Bronchial epithelial cell (primary cell): ENCODE measurements at regions not wholly inside any gene's neighbourhood (a gene's known extent, or its start where the extent isn't known, plus 50 kb on each side); places are given as distances from the start of the nearest gene placed in this dataset.
A peak's percentile ranks its signal among the peaks of the same experiment; 100 is the strongest.

ENCODE experiments used
- DNase-seq: peaks from one replicate; pipeline ENCODE4 v3.0.0-alpha.2; 2010; ENCODE audit warnings: low read depth
- FAIRE-seq: peaks from 2 replicates; lab custom pipeline; 2011; peaks lifted over from hg19 to GRCh38; lab: Jason Lieb, UNC
- H3K27me3 ChIP-seq: 2 replicates; pipeline ENCODE4 v1.5.1; 2011; ENCODE audit warnings: low read length; ENCODE audit not compliant: control insufficient read depth, insufficient read depth
- H3K36me3 ChIP-seq: 2 replicates; pipeline ENCODE4 v1.5.1; 2011; ENCODE audit warnings: low read length; ENCODE audit not compliant: control insufficient read depth, insufficient read depth
- H3K4me3 ChIP-seq: 2 replicates; pipeline ENCODE4 v1.5.1; 2011; ENCODE audit warnings: mild to moderate bottlenecking, low read depth, low read length, control low read depth
- TF ChIP-seq, protein P1 (sequence below): IDR thresholded peaks from 2 replicates; pipeline ENCODE4 v1.5.1; 2011; ENCODE audit warnings: mild to moderate bottlenecking, moderate library complexity, low read length, control low read depth, inconsistent platforms; ENCODE audit not compliant: insufficient read depth, severe bottlenecking

DNA sequence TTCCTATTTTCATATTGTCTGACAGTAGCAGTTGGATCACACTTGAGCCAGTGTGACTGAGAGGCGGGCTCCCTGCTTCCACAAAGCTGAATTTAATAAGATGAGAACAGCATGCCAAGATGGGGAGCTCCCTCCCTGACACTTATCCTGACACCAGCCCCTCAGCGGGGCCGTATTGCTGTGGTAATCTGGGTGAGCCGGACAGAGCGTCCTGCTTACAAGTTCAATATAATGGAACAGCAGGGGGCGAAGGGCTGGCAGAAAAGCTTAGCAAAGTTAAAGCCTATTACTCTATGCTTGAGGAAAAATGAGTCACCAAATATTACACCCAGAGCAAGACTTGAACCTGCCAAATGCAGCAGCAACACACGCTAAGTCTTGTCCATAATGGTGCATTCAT lies 163.8 kb upstream of the CMC1 start:
- FAIRE-seq, result no peak
- H3K36me3 ChIP-seq, result no peaks in the 10 kb centered on the region

DNA sequence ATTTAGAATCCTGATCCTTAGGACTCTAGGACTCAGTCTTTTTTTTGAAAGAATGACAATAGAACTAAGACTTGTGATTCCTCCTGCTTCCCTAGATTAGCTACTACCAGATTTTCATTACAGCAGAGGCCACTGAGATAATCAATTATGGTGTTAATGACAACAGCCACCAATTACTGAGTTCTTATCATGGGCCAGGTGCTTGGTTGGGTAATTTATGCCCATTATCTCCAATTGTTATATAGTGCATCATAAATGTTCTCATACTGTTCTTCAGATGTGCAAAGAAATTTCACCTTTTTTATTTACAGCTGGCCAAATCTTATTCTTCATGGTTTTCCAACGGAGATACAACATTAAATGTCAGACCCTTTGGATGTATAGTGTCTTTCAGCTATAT lies 162.9 kb upstream of the CMC1 start:
- DNase-seq (no peak), FAIRE-seq (no peak)
- Histone ChIP-seq H3K27me3 (no peaks in the 10 kb centered on the region), H3K36me3 (no peaks in the 10 kb centered on the region), H3K4me3 (no peak overlapping the region)
- TF ChIP-seq, protein P1, sequence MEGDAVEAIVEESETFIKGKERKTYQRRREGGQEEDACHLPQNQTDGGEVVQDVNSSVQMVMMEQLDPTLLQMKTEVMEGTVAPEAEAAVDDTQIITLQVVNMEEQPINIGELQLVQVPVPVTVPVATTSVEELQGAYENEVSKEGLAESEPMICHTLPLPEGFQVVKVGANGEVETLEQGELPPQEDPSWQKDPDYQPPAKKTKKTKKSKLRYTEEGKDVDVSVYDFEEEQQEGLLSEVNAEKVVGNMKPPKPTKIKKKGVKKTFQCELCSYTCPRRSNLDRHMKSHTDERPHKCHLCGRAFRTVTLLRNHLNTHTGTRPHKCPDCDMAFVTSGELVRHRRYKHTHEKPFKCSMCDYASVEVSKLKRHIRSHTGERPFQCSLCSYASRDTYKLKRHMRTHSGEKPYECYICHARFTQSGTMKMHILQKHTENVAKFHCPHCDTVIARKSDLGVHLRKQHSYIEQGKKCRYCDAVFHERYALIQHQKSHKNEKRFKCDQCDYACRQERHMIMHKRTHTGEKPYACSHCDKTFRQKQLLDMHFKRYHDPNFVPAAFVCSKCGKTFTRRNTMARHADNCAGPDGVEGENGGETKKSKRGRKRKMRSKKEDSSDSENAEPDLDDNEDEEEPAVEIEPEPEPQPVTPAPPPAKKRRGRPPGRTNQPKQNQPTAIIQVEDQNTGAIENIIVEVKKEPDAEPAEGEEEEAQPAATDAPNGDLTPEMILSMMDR, result no peak

More for the DNA sequence above, 163.8 kb upstream of the CMC1 start:
- Histone ChIP-seq H3K27me3 (no peaks in the 10 kb centered on the region), H3K4me3 (no peak overlapping the region)
- DNase-seq, result peak; percentile 40
- TF ChIP-seq, protein P1, result no peak

DNA sequence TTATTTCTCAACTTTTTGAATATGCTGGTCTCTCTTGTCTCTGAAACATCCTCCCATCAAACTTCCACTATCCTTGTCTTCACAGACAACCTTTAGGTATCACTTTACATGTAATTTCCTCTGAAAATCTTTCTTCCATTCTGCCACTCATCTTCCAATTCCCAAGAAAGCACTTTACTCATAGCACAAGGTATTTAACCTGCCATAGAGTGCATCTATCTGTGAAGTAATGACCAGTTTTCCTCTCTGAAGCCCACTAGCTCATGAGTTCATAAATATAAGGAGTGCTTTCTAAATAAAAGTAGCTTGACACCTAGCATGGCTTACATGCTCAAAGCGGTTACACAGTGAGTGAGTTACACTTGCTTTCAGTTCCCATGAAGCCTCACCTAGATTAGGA lies 160.7 kb upstream of the CMC1 start:
- no peaks in the 10 kb centered on the region for H3K36me3 ChIP-seq
- TF ChIP-seq, protein P1, result no peak
- no peak for FAIRE-seq
- no peak overlapping the region for H3K4me3 ChIP-seq
- no peaks in the 10 kb centered on the region for H3K27me3 ChIP-seq
- no peak for DNase-seq

DNA sequence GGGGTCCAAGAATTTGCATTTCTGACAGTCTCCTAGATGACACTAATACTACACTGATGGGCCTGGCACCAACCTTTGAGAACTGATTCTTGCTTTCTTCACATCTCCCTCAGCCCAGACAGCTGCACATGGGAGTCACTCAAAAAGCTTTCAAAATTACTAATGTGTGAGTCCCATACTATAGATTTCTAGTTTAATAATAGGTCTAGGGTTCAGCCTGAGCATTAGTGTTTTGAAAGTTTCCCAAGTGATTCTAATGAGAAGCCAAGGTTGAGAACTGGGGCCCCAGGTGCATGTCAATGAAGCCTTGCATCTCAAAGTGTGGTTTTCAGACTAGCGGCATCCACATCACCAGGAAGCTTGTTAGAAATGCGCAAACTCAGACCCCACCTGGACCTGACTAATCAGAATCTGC lies 159.9 kb upstream of the CMC1 start:
- no peak for FAIRE-seq
- TF ChIP-seq, protein P1, result no peak
- H3K36me3 ChIP-seq, result no peaks in the 10 kb centered on the region
- no peaks in the 10 kb centered on the region for H3K27me3 ChIP-seq
- H3K4me3 ChIP-seq, result no peak overlapping the region
- no peak for DNase-seq

DNA sequence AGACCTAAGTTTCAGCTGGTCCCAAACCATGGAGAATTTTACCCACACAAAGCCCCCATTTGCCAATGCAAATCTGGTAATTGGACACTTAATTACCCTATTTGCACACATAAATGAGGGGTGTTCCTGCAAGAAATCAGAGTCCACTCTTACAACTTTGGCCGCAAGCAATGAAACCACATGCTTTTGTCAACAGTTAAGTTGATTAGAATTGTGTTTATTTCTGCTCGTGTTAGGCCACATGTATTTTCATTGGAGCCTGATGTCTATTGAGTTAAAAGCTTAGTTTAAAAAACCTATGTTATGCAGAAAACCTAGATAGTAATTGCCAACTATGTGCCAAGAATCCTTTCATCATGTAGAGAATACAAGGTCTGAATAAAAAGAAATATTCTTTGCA lies 153.8 kb upstream of the CMC1 start:
- Histone ChIP-seq H3K27me3 (no peaks in the 10 kb centered on the region), H3K4me3 (no peak overlapping the region), H3K36me3 (no peaks in the 10 kb centered on the region)
- DNase-seq, result no peak
- TF ChIP-seq, protein P1, result no peak
- FAIRE-seq, result no peak

DNA sequence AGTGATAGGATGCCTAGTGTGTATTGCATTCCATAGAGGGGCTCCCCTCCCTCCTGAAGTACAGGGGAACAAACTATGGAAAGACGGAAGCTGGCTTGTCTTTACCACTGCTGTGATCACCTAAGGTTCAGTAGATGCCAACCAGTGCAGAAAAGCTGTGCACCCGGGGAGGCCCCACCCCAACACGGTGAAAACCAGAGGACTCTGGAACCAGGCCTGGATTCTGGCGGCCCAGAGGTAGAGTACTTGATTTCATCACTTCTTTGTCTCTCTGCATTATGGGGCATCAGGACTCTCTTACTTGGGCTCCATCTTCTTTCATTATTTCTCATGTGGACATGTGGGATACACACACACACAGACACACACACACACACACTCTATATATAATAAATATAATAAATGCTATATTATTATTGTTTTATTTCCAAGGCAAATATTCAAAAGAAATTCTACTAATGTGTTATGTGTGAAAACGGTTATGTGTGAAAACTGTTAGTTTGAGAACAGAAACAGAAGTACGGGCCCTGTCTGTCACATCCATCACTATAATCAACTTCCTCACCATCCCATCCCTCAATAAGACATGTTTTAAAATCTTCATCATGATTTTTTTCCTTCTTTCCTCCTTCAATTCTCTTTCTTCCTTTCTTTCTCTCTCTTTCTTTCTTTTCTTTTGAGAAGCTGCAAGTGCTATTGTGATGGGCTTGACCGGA lies 152.4 kb upstream of the CMC1 start:
- Histone ChIP-seq H3K4me3 (no peak overlapping the region), H3K27me3 (no peaks in the 10 kb centered on the region), H3K36me3 (no peaks in the 10 kb centered on the region)
- DNase-seq (no peak), FAIRE-seq (no peak)
- TF ChIP-seq, protein P1, result no peak
